Peyer's patch (tissue), 4 donors: ENCODE measurements at regions not wholly inside any gene's neighbourhood (a gene's known extent, or its start where the extent isn't known, plus 50 kb on each side); places are given as distances from the start of the nearest gene placed in this dataset.
"Not testable (repeated sequence)": the region's sequence is repeated elsewhere in the genome, so short reads cannot be mapped to it uniquely, and the experiment has no call there.

Source experiments
- DNase-seq, 3 donors: peaks; one replicate each; pipeline ENCODE4 v3.0.0-alpha.2; 2017 to 2019
- H3K27ac ChIP-seq, 4 donors: fragments of 200-600 bp; sonication (generic); one replicate each; pipeline ENCODE4 v1.5.1; 2016 to 2019
- H3K27me3 ChIP-seq, 2 donors: fragments of 200-600 bp; sonication (generic); one replicate each; pipeline ENCODE4 v1.5.1; 2019
- H3K36me3 ChIP-seq, 3 donors: fragments of 200-600 bp; sonication (generic); one replicate each; pipeline ENCODE4 v1.5.1; 2016 to 2019
- H3K4me1 ChIP-seq, 4 donors: fragments of 200-600 bp; sonication (generic); one replicate each; pipeline ENCODE4 v1.5.1; 2016 to 2019
- H3K4me3 ChIP-seq, 4 donors: fragments of 200-600 bp; sonication (generic); 1 replicate in 3 of 4; 2 replicates in 1 of 4; pipeline ENCODE4 v1.5.1; 2016 to 2019; ENCODE audit warnings: mild to moderate bottlenecking in 1 of 4
- H3K9me3 ChIP-seq, 4 donors: fragments of 200-600 bp; sonication (generic); one replicate each; pipeline ENCODE4 v1.5.1; 2016 to 2019; ENCODE audit warnings: mild to moderate bottlenecking in 1 of 4
- POLR2A ChIP-seq, 2 donors: fragments of 450-650 bp; IDR thresholded peaks; one replicate each; pipeline ENCODE4 v1.5.1; 2017; ENCODE audit warnings: antibody characterized with exemption in 2 of 2, mild to moderate bottlenecking in 2 of 2, moderate library complexity in 2 of 2
- TF ChIP-seq, protein P1 (sequence below), 6 experiments: fragments of 450-650 bp in 4 of 6; fragments of 200-600 bp in 2 of 6; sonication (generic) in 1 of 6; IDR thresholded peaks; one replicate each; pipeline ENCODE4 v1.5.1; 2017 to 2019; ENCODE audit warnings: antibody characterized with exemption in 6 of 6, mild to moderate bottlenecking in 3 of 6, moderate library complexity in 1 of 6

DNA sequence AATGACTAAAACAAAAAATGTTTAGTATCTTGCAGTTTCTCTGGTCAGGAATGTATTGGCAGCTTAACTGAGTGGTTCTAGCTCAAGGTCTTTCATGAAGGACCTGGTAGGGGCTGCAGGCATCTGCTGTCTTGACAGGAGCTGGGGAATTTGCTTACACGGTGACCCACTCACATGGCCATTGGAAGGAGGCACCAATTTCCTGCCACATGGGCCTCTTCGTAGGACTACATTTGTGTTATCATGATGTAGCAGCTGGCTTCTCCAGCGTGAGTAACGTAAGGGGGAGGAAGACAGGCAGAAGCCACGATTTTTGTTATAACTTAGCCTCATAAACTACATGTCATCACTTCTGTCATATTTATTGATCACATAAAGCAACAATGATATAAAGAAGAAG lies 376.3 kb downstream of the AMY1C start:
- no peaks in the 10 kb centered on the region for H3K27me3 ChIP-seq
- no peak overlapping the region for H3K4me3 ChIP-seq
- no peak for DNase-seq
- no peaks in the 10 kb centered on the region for H3K9me3 ChIP-seq
- TF ChIP-seq POLR2A (IDR thresholded peaks at IDR 0.05): no peak
- TF ChIP-seq, protein P1, sequence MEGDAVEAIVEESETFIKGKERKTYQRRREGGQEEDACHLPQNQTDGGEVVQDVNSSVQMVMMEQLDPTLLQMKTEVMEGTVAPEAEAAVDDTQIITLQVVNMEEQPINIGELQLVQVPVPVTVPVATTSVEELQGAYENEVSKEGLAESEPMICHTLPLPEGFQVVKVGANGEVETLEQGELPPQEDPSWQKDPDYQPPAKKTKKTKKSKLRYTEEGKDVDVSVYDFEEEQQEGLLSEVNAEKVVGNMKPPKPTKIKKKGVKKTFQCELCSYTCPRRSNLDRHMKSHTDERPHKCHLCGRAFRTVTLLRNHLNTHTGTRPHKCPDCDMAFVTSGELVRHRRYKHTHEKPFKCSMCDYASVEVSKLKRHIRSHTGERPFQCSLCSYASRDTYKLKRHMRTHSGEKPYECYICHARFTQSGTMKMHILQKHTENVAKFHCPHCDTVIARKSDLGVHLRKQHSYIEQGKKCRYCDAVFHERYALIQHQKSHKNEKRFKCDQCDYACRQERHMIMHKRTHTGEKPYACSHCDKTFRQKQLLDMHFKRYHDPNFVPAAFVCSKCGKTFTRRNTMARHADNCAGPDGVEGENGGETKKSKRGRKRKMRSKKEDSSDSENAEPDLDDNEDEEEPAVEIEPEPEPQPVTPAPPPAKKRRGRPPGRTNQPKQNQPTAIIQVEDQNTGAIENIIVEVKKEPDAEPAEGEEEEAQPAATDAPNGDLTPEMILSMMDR (IDR thresholded peaks at IDR 0.05): no peak
- H3K36me3 ChIP-seq: no peaks in the 10 kb centered on the region
- H3K27ac ChIP-seq: no peak overlapping the region
- no peaks in the 10 kb centered on the region for H3K4me1 ChIP-seq

DNA sequence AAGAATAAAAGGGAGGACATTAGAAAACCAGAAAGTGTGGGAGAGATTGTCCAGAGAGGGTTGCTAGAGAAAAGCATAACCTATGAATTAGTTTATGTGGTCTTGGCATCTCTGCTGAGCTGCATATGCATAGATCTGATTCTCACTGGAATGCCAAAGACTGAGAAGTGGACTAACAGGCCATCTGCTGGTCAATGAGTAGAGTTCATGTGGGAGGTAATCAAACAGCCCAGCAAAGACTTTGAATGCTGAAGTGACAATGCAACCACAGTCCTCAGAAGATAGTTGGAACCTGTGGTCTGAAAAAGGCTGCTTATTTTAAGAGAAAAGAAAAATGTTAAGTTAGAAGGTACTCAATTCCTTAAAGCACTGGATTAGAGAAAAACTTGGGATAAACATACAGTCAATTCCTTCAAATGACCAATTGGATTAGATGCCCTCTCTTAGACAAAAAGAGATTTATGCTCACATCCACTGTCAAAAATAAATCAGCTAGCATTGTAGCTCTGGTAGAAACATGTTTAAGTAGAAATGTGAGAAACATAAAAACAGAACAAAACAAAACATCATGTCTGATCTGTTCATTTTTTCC lies 382.8 kb downstream of the AMY1C start:
- DNase-seq: no peak
- Histone ChIP-seq H3K4me3 (no peak overlapping the region), H3K27ac (no peak overlapping the region), H3K36me3 (no peaks in the 10 kb centered on the region), H3K9me3 (no peaks in the 10 kb centered on the region), H3K27me3 (no peaks in the 10 kb centered on the region), H3K4me1 (no peaks in the 10 kb centered on the region)
- no peak for TF ChIP-seq POLR2A (IDR thresholded peaks at IDR 0.05)
- TF ChIP-seq, protein P1 (IDR thresholded peaks at IDR 0.05): peak in 2 of 6 experiments; percentile 34 to 39

DNA sequence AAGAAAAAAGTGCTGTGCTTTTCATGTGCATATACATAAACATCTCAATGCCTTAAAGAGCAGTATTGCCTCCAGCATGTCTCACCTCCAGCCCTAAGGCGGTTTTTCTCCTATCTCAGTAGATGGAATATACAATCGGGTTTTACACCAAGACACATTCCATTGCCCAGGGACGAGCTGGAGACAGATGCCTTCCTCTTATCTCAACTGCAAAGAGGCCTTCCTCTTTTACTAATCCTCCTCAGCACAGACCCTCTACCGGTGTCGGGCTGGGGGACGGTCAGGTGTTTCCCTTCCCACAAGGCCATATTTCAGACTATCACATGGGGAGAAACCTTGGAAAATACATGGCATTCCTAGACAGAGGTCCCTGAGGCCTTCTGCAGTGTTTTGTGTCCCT lies 385.3 kb downstream of the AMY1C start:
- not testable (repeated sequence) for H3K27me3 ChIP-seq, H3K4me1 ChIP-seq, H3K9me3 ChIP-seq, H3K4me3 ChIP-seq, DNase-seq, H3K36me3 ChIP-seq, H3K27ac ChIP-seq

DNA sequence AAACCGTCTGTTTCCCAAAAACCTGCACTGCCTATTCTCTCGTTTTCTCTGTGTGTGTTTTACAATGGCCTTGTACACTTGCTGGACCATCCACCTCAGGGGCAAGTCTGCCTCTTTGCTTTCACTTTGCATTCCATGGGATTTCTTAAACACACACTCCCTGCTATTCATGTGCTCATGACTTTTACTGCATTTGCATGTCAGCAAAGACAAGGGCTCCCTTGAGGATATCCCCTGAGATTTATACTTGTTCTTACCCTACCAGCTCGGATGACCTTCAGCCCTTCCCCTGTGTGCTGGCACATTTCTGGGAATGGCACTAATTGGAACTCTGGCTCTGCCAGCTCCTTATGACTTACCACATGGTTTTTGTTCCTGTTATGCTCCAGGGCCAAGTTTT lies 386.9 kb downstream of the AMY1C start:
- H3K36me3 ChIP-seq: no peaks in the 10 kb centered on the region
- H3K27ac ChIP-seq: no peak overlapping the region
- H3K4me1 ChIP-seq: no peaks in the 10 kb centered on the region
- H3K27me3 ChIP-seq: no peaks in the 10 kb centered on the region
- H3K4me3 ChIP-seq: no peak overlapping the region
- TF ChIP-seq POLR2A (IDR thresholded peaks at IDR 0.05): no peak
- TF ChIP-seq, protein P1 (IDR thresholded peaks at IDR 0.05): no peak
- H3K9me3 ChIP-seq: no peaks in the 10 kb centered on the region
- no peak for DNase-seq

DNA sequence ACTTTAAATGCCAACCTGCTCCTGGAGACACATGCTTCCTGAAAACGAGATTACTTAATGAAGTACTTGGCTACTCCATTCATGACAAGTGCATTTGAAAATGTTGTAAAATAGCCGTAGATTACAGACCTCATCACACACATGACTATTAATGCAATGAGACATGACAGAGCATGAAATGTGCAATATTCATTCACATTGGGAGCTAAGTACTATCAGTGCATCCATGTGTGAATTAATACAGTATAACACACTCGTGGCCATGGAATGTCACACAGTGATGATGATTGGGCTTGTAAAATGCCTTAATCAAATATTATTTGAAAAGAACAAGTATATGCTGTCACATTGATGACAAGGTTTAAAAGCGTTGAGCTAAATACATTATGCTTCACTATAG lies 407.0 kb downstream of the AMY1C start:
- H3K27ac ChIP-seq: no peak overlapping the region
- H3K36me3 ChIP-seq: no peaks in the 10 kb centered on the region
- H3K4me1 ChIP-seq: no peaks in the 10 kb centered on the region
- TF ChIP-seq, protein P1 (IDR thresholded peaks at IDR 0.05): no peak
- no peak for TF ChIP-seq POLR2A (IDR thresholded peaks at IDR 0.05)
- no peak overlapping the region for H3K4me3 ChIP-seq
- H3K9me3 ChIP-seq: no peaks in the 10 kb centered on the region
- no peak for DNase-seq
- H3K27me3 ChIP-seq: no peaks in the 10 kb centered on the region

DNA sequence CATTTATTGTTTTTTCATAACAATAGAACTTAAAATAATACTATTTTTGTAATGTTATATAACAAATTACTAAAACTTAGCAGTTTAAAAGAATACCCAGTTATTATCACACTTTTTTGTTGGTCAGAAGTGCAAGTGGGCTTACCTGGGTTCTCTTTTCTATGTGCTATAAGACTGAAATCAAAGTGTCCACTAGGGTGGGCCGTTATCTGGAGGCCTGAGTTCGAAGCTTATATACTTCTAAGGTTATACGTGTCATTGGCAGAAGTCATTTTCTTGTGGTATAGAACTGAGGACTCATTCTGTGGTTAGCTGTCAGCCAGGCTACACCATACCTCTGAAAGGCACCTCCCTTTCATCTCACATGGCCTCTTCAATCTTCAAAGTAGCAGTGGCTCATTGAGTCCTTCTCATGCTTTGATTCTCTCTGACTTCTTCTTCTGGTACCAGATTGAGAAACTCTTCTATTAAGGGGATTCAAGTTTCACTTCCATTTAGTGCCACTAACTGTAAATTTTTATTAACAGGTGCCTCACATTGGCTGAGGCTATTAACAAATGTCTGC lies 414.3 kb downstream of the AMY1C start:
- no peak for TF ChIP-seq POLR2A (IDR thresholded peaks at IDR 0.05)
- TF ChIP-seq, protein P1 (IDR thresholded peaks at IDR 0.05): no peak
- H3K27ac ChIP-seq: no peak overlapping the region
- no peaks in the 10 kb centered on the region for H3K4me1 ChIP-seq
- H3K4me3 ChIP-seq: no peak overlapping the region
- no peaks in the 10 kb centered on the region for H3K27me3 ChIP-seq
- no peak for DNase-seq
- H3K9me3 ChIP-seq: no peaks in the 10 kb centered on the region
- H3K36me3 ChIP-seq: no peaks in the 10 kb centered on the region
